GM13976 (cell line): ENCODE measurements at regions not wholly inside any gene's neighbourhood (a gene's known extent, or its start where the extent isn't known, plus 50 kb on each side); places are given as distances from the start of the nearest gene placed in this dataset.
A peak's percentile ranks its signal among the peaks of the same experiment; 100 is the strongest.
"Not testable (repeated sequence)": the region's sequence is repeated elsewhere in the genome, so short reads cannot be mapped to it uniquely, and the experiment has no call there.

Experiments used
- DNase-seq: peaks from one replicate; pipeline ENCODE4 v3.0.0; 2012; ENCODE audit warnings: low spot score
- in situ Hi-C: fragments of 300-500 bp; cut with MboI; formaldehyde crosslinking; loops from one replicate; pipeline ENCODE4 v1.12.0; 2022; ENCODE audit warnings: low sequenced_read_pairs, mixed read lengths, inconsistent platforms; ENCODE audit not compliant: unreplicated experiment
- TF ChIP-seq, protein P1 (sequence below): IDR thresholded peaks from 2 replicates; pipeline ENCODE4 v1.5.1; 2012; ENCODE audit warnings: borderline replicate concordance, mild to moderate bottlenecking; ENCODE audit not compliant: insufficient read depth; ENCODE audit errors: extremely low read depth, missing control alignments, control extremely low read depth

DNA sequence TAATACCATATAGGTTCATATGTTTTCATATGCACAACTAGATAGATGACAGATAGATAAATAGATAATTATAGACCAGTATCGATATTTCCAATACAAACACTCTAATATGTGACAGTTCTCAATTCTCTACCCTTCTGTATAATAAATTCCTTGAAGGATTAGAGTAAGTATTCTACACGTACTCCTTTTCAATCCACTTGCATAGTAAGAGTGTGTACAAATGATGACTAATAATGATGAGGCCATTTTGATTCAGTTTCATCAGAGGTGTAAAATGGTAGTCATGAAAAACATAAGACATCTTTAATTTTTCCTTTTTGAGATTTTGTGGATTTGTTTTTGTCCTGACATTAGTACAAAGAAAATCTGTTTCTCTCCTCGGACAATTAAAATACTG lies 188.3 kb upstream of the WSB1 start:
- in situ Hi-C loops, result no loop called here
- TF ChIP-seq, protein P1, sequence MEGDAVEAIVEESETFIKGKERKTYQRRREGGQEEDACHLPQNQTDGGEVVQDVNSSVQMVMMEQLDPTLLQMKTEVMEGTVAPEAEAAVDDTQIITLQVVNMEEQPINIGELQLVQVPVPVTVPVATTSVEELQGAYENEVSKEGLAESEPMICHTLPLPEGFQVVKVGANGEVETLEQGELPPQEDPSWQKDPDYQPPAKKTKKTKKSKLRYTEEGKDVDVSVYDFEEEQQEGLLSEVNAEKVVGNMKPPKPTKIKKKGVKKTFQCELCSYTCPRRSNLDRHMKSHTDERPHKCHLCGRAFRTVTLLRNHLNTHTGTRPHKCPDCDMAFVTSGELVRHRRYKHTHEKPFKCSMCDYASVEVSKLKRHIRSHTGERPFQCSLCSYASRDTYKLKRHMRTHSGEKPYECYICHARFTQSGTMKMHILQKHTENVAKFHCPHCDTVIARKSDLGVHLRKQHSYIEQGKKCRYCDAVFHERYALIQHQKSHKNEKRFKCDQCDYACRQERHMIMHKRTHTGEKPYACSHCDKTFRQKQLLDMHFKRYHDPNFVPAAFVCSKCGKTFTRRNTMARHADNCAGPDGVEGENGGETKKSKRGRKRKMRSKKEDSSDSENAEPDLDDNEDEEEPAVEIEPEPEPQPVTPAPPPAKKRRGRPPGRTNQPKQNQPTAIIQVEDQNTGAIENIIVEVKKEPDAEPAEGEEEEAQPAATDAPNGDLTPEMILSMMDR, result no peak
- DNase-seq, result no peak

DNA sequence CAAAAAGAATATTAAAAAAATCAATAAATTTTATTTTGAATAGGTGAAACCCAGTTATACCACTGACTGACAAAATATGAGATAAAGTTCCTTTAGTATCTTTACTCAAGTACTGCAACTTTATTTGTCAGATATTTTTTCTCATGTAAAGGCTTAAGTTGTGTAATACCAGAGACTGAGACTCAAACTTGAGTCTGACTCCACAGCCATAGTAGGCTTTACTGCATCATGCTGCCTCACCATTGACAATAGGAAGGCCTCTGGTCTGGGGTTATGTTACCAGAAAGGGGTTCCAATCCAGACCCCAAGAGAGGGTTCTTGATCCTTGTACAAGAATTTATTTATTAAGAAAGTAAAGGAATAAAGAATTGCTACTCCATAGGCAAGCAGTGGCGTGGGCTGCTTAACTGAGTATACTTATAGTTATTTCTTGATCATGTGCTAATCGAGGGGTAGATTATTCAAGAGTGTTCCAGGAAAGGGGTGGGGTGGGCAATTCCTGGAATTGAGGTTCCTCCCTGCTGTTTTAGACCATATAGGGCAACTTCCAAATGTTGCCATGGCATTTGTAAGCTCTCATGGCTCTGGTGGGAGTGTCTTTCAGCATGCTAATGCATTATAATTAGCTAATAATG lies 187.4 kb upstream of the WSB1 start:
- in situ Hi-C loops, result no loop called here
- DNase-seq, result no peak
- TF ChIP-seq, protein P1, result no peak

DNA sequence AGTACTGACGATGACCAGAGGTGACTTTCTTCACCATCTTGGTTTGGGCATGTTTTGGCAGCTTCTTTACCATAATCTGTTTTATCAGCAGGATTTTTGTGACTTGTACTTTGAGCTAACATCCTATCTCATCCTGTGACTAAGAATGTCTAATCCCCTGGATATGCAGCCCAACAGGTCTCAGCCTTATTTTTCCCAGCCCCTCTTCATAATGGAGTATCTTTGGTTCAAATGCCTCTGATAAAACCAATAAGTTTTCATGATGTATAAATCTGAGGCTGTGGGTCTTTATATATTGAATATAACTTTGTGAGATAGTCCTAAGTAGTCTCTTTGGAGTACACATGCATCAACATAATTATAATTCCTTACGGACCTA lies 186.9 kb upstream of the WSB1 start:
- in situ Hi-C loops, result no loop called here
- TF ChIP-seq, protein P1, result no peak
- DNase-seq, result no peak

DNA sequence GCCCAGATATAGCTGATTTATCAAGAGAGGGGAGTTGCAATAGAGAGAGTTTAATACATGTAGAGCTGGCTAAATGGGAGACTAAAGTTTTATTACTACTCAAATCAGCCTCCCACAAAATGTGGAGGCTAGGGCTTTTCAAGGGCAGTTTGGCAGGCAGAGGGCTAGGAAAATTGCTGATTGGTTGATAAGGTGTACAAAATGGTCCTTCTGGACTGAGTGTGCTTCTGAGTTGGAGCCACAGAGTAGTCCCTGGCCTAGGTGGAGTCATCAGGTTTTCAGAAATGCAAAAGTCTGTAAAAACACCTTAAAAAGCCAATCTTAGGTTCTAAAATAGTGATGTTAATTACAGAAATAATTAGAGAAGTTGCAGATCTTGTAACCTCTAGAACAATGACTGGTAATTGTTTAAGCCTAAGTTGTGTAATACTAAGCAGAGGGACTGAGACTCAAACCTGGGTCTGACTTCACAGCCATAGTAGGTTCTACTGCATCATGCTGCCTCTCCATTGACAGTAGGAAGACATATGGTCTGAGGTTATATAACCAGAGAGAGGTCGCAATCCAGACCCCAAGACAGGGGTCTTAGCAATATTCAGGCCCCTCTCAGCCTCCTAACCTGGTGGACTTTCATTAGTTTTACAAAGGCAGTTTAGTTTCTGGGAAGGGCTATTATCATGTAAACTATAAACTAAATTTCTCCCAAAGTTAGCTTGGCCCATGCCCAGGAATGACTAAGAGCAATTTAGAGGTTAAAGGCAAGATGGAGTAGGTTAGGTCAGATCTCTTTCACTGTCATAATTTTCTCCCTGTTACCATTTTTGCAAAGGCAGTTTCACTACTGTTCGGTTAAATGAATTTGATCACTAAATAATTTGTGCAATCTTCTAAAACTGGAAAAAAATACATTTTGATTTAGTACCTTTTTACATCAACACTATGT lies 186.3 kb upstream of the WSB1 start:
- DNase-seq, in situ Hi-C loops: not testable (repeated sequence)

DNA sequence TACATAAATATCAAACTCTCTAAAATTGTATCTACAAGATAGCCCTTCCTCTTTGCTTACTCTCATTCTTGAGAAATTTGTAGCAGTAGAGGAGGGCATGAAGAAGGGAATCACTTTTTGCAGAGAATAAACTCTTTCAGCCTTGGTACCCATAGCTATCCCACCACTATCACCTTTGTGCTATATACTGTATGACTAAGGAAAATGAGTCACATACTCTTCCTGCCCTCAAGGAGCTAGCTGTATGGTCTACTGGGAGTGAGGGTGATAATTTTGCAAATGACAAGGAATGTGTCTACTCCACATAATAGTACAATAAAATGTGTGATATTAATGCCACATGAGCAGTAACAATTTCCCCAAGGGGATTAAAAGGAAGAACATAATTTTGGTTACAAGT lies 184.6 kb upstream of the WSB1 start:
- TF ChIP-seq, protein P1, result no peak
- in situ Hi-C loops, result no loop called here
- no peak for DNase-seq

DNA sequence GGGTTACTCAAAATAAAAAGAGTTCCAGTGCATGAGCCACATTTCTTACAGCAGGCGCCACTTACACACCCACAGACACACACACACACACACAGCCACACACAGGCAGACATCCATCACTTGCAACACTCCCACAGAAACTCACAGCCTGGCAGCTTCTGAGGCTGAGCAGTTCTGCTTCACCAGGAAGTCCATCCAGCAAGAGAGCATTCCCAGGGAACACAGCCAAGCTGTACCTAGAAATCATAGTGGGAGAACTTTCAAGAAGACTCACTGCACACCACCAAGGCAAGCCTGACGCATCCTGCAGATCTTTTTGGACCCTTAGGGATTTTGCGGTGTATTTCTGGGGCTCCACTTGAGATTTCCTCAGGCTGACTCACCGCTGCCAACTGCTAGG lies 140.9 kb upstream of the WSB1 start:
- in situ Hi-C loops, result no loop called here
- TF ChIP-seq, protein P1, result no peak
- DNase-seq, result peak; percentile 2

DNA sequence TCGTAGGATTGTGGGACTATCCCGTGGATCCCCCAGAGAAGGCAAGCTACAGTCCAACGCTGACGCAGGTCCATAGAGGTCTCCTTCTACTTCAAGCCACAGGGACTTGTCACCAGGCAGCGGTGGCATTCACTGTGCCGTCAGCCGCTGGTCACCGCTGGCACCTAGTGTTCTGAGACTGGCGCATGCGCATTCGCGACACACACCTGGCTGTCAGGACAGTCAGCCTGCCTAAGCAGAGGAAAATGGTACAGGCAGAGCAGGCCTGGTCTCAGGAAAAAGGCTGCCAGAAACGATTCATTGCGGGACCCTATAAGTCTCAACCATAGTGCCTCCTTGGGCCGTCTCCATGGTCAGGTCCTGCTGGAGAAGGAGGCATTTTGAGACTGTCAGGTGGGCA lies 138.0 kb upstream of the WSB1 start:
- DNase-seq, result no peak
- in situ Hi-C loops, result no loop called here
- TF ChIP-seq, protein P1, result no peak
